Suprapubic skin (tissue), 3 donors: ENCODE measurements at regions not wholly inside any gene's neighbourhood (a gene's known extent, or its start where the extent isn't known, plus 50 kb on each side); places are given as distances from the start of the nearest gene placed in this dataset.

Experiments used
- CTCF ChIP-seq, 2 donors: fragments of 200-600 bp in 1 of 2; fragments of 450-650 bp in 1 of 2; sonication (generic) in 1 of 2; IDR thresholded peaks; one replicate each; pipeline ENCODE4 v1.5.1; 2016 to 2019; ENCODE audit warnings: antibody characterized with exemption in 2 of 2, mild to moderate bottlenecking in 1 of 2, moderate library complexity in 1 of 2
- POLR2AphosphoS5 ChIP-seq, 3 donors: sonication (generic); formaldehyde crosslinking; IDR thresholded peaks; one replicate each; pipeline ENCODE4 v1.6.1; 2017; ENCODE audit warnings: antibody characterized with exemption in 3 of 3

- TF ChIP-seq POLR2AphosphoS5 (IDR thresholded peaks at IDR 0.05) = no peak
- no peak for TF ChIP-seq CTCF (IDR thresholded peaks at IDR 0.05)
Observed at GRCh38 chr4:41487868-41488440, 50.0 kb upstream of the LIMCH1 start.
